GM21786 (cell line): ENCODE measurements at regions not wholly inside any gene's neighbourhood (a gene's known extent, or its start where the extent isn't known, plus 50 kb on each side); places are given as distances from the start of the nearest gene placed in this dataset.
"Not testable (repeated sequence)": the region's sequence is repeated elsewhere in the genome, so short reads cannot be mapped to it uniquely, and the experiment has no call there.

Experiments used
- ATAC-seq: cut with Tn5 transposase; IDR thresholded peaks from one replicate; pipeline ENCODE4 v1.9.1; 2021; ENCODE audit not compliant: unreplicated experiment

DNA sequence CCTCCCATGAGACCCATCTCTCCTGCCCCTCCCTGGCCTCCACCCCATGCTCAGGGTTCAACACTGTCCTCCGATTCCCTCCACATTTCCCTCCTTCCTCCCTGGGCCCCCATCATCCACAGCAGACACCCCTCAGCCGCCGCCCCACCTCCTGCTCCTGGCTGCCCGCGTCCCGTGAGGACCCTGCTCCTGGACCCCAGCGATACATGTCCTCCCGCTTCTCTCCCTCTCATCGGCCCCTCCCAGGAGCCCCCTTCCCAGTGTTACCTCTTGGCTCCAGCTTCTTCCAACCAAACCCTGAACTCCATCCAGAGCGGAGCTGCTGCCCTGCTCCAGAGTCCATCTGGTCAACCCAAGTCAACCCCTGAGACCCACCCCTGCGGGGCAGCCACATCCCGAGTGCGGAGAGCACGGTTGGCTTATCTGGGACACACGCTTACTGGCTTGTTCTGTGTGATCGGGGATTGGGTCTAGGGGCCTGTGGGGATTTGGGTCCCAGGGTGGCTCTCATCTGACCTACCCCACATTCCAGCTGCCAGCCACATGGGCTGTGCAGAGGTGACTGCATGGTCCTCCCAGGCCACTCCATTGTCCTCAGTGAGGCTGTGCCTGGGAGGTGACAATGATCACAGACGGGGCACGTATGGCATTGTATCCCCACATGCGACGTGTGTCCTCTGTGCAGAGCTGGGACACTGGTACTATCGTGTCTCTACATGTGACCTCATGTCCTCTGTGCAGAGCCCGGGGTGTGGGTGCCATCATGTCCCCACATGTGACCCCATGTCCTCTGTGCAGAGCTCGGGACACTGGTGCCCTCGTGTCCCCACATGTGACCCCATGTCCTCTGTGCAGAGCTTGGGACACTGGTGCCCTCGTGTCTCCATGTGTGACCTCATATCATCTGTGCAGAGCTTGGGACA is 333.6 kb downstream of the ADGRD1 start:
- no peak for ATAC-seq

- no peak for ATAC-seq
Observed at GRCh38 chr12:131287938-131288764, 334.4 kb downstream of the ADGRD1 start.

GRCh38 chr12:131288765-131289695 is 335.3 kb downstream of the ADGRD1 start:
- ATAC-seq = not testable (repeated sequence)

- not testable (repeated sequence) for ATAC-seq
Observed at GRCh38 chr12:131289807-131290206, 336.1 kb downstream of the ADGRD1 start.

DNA sequence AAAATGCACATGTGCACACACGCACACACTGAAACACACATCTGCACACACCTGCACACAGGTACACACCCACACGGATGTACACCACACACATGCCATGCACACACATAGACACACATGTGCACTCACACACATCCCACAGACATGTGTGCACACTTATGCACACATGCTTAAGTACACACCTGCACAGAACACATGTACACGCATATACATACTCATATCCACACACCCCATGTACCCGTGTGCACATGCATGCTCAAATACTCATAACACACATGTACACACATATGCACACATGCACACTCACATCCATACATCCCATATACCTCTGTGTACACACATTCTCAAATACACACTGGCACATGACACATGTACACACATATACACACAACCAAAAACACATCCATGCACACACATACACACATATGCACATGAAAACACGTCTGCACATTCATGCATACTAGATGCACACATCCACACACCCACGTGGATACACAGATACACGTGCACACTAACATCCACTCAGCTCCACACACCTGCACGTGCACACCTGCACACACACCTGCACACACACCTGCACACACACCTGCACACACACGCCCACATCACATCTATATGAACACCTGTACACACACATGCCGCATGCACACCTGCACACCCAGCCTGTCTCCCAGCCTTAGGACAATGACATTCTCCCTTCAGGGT is 336.7 kb downstream of the ADGRD1 start:
- no peak for ATAC-seq

DNA sequence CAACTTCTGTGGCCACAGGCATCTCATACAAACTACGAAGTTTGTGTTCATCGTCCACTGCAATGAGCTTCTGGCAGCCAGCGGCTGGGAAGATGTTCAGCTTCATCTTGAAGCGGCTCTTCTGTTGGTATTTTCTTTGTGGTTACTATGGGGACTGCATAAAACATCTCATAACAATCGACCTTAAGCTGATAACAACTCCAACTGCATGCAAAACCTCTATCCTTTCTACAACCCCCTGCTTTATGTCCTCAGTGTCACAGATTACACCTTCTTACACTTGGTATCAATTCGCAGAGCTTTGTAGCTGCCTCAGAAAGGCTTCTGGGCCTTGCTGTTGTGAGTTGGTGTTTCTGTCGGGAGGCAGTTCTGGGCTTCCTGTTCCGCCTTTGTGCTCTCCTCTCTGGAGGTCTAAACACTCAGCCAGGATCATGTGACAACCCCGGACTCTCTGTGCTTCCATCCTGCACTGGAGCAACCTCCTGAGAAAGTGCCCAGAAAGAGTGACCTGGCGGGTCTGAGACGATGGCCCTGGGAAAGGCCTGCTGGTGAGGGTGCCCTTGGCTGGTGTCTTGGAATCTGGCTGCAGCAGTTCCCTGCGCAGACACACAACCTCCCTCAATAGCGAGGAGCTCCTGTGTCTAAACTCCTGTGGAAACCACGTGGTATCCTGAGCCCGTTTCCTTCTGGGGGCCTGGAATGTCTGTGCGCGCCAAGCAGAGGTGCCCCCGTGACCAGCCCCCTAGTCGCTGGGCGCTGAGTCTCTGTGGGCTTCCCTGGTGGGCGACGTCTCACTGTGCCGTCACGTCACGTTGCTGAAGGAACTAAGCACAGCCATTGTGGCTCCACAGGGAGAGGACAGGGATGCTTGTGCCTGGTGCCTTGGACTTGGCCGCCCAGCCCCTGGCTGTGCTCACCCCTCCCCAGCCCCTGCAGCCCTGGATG is 339.6 kb downstream of the ADGRD1 start:
- ATAC-seq = not testable (repeated sequence)

DNA sequence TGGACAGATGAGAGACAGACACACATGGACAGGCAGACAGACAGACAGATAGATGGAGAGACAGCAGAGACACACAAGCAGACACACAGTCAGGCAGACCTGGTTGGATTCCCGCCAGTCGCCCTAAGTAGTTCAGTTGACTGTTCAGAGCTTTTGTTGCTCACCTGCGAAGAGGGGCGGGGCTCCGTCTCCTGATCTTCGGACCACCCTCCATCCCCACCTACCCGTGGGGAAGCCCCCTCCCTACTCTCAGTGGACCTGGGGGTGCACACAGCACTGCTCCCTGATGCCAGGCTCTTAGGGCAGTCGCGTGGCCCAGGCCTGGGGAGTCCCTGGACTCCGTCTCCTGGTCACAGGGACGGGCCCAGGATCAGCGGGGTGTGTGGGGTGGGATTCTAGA is 341.0 kb downstream of the ADGRD1 start:
- ATAC-seq = not testable (repeated sequence)

DNA sequence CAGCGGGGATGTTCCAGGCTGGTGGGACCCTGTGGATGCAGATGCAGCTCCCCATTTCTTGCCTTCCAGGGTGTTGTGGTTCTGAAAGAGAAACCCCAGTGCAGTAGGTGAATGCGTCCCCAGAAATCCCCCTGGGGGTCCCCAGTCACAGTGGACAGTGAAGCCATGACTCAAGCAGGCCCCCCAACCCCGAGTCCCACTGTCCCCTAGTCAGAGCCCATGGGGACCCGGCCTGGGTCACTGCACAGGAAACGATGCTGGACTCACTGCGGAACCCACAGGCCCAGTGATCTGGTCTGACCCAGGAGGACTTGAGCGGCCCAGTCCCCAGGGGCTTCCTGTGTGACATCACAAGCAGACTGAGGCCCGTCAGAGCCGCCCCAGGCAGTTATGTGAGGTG is 341.4 kb downstream of the ADGRD1 start:
- ATAC-seq = not testable (repeated sequence)

DNA sequence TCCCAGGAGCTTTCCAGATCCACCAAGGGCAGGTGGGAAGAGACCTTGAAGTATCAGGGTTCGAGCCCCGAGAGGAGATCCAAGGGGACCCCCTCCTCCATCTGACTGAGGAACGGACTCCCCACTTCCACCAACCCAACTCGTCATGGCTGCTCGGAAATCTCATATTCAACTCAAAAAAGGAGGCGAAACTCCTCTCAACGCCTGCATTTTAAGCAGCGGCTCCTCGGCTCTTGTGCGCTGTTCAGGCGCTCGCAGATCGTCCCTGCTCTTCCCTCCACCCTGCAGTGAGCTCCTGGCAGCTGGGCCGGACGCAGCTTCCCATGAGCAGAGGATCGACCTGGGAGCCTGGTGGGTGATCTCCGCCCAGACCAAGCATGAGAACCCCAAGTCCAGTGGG is 341.9 kb downstream of the ADGRD1 start:
- ATAC-seq = not testable (repeated sequence)

DNA sequence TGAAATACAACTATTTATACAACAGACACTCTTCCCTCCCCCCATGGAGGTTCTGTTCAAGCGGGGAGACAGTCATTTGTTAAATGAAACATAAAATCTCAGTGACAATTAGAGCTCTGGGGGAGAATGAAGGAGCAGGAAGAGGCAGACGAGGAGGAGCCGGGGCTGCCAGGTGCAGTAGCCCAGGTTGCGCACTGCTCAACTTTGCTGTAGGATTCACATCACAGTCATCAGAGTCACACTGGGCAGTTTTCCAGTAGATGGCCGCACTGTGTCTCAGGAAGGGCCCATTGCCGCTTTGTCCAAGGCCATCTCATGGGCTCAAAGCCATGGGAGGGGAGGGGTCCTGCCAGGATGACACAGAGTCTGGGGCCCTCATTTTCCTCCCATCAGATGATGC is 342.4 kb downstream of the ADGRD1 start:
- not testable (repeated sequence) for ATAC-seq

DNA sequence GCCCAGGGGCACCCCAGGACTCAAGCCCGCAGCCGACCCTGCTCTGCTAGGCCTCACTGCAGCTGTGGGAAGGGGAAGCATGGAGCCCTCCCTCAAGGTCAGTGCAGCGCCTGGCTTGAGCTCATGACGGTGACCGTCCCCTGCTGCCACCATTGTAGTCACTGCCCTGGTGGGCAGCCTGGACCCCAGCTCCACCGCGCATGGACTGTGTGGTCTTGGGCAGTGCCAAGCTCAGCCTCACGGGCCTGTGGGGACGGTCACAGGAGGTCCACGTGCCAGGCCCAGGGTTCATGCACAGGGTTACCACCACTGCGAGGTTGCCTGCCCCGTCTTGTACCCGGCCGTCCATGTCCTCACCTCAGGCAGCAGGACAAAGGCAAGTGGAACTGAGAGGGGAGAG is 342.9 kb downstream of the ADGRD1 start:
- not testable (repeated sequence) for ATAC-seq

- not testable (repeated sequence) for ATAC-seq
Observed at GRCh38 chr12:131298526-131299369, 345.0 kb downstream of the ADGRD1 start.

- ATAC-seq = not testable (repeated sequence)
Observed at GRCh38 chr12:131299370-131299701, 345.6 kb downstream of the ADGRD1 start.

DNA sequence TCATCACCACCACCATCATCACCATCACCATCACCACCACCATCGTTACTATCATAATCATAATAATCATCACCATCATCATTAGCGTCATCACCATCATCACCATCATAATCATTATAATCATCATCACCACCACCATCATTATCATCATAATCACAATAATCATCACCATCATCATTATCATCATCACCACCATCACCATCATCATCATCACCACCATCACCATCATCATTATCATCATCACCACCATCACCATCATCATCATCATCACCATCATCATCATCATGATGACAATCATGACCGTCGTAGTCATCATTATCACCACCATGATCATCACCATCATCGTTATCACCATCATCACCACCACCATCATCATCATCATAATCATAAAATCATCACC is 349.9 kb downstream of the ADGRD1 start:
- not testable (repeated sequence) for ATAC-seq

GRCh38 chr12:131304642-131305041 is 350.9 kb downstream of the ADGRD1 start:
- not testable (repeated sequence) for ATAC-seq

DNA sequence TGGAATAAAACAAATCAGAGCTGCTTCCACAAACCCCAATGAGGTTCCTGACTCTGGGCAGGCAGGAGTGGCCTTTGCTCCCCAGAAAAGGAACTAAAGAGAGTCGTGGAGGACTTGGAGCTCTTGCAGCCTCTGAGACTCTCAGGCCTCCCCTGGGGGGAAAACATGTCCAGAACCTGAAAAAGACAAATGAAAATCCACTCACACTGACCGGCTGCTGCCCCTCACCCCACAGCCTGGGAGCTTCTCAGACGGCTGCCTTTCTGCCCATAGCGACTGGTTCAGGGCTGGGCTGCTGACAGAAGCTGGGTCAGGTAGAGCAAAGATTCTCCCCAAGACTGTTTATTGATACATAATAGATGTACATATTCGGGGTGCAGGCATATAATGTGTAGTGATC is 356.0 kb downstream of the ADGRD1 start:
- ATAC-seq = no peak

GRCh38 chr12:131310227-131310969 is 356.7 kb downstream of the ADGRD1 start:
- not testable (repeated sequence) for ATAC-seq
